Hepatocyte (in vitro differentiated cells): ENCODE measurements at regions not wholly inside any gene's neighbourhood (a gene's known extent, or its start where the extent isn't known, plus 50 kb on each side); places are given as distances from the start of the nearest gene placed in this dataset.

Experiments
- CTCF ChIP-seq: fragments of 200-600 bp; sonication (generic); IDR thresholded peaks from 2 replicates; pipeline ENCODE4 v1.5.1; 2016; ENCODE audit warnings: antibody characterized with exemption, mild to moderate bottlenecking; ENCODE audit not compliant: poor library complexity
- EZH2 ChIP-seq: fragments of 200-600 bp; sonication (generic); IDR thresholded peaks from 2 replicates; pipeline ENCODE4 v1.6.1; 2016; ENCODE audit warnings: antibody characterized with exemption, mild to moderate bottlenecking, borderline replicate concordance
- EZH2phosphoT487 ChIP-seq: fragments of 200-600 bp; sonication (generic); IDR thresholded peaks from one replicate; pipeline ENCODE4 v1.6.1; 2018; ENCODE audit warnings: antibody characterized with exemption, mild to moderate bottlenecking, low read depth, moderate library complexity; ENCODE audit not compliant: unreplicated experiment, severe bottlenecking

- TF ChIP-seq CTCF: no peak
- no peak for TF ChIP-seq EZH2
- no peak for TF ChIP-seq EZH2phosphoT487
These were observed 139.8 kb upstream of the HNMT start for GRCh38 chr2:137824501-137824900.
